Esophagus squamous epithelium (tissue), 5 donors: ENCODE measurements at regions not wholly inside any gene's neighbourhood (a gene's known extent, or its start where the extent isn't known, plus 50 kb on each side); places are given as distances from the start of the nearest gene placed in this dataset.

Source experiments
- DNase-seq: peaks from one replicate; lab custom pipeline; 2025; lab: John Stamatoyannopoulos, UW
- H3K27ac ChIP-seq, 4 donors: fragments of 200-600 bp; sonication (generic); one replicate each; pipeline ENCODE4 v1.5.1; 2016 to 2019; ENCODE audit warnings: mild to moderate bottlenecking in 1 of 4
- H3K27me3 ChIP-seq, 4 donors: fragments of 200-600 bp; sonication (generic); 1 replicate in 3 of 4; 2 replicates in 1 of 4; pipeline versions ENCODE4 v1.5.1 to v1.6.0; 2017 to 2021; ENCODE audit warnings: antibody characterized with exemption in 1 of 4
- H3K36me3 ChIP-seq, 3 donors: fragments of 200-600 bp; sonication (generic); one replicate each; pipeline ENCODE4 v1.5.1; 2016 to 2019
- H3K4me1 ChIP-seq, 3 donors: fragments of 200-600 bp; sonication (generic); one replicate each; pipeline ENCODE4 v1.5.1; 2017 to 2019
- H3K4me3 ChIP-seq, 4 donors: fragments of 200-600 bp; sonication (generic); 1 replicate in 3 of 4; 2 replicates in 1 of 4; pipeline ENCODE4 v1.5.1; 2016 to 2019; ENCODE audit warnings: mild to moderate bottlenecking in 2 of 4, moderate library complexity in 1 of 4
- H3K9me3 ChIP-seq, 3 donors: fragments of 200-600 bp; sonication (generic); one replicate each; pipeline ENCODE4 v1.5.1; 2016 to 2019
- CTCF ChIP-seq, 6 experiments: fragments of 450-650 bp in 4 of 6; fragments of 200-600 bp in 2 of 6; sonication (generic) in 2 of 6; IDR thresholded peaks; one replicate each; pipeline ENCODE4 v1.5.1; 2016 to 2019; ENCODE audit warnings: antibody characterized with exemption in 6 of 6, mild to moderate bottlenecking in 4 of 6, moderate library complexity in 4 of 6
- POLR2A ChIP-seq, 4 donors: fragments of 450-650 bp; IDR thresholded peaks; one replicate each; pipeline ENCODE4 v1.6.1; 2017; ENCODE audit warnings: antibody characterized with exemption in 4 of 4, mild to moderate bottlenecking in 4 of 4, moderate library complexity in 3 of 4
- WGBS, 2 donors: methylation state at CpG; one replicate each; pipeline ENCODE4 v1.1.5; 2018; 5-methylcytosine and 5-hydroxymethylcytosine counted together
- intact Hi-C: fragments of 100-400 bp; cut with DNase I; formaldehyde crosslinking; loops from one replicate; pipeline ENCODE4 v1.15.0; 2022
- donor health status: DM: yes; HTN: yes; CAD: no.

GRCh38 chr10:23558361-23558799, 119.5 kb downstream of the OTUD1 start:
- Histone ChIP-seq H3K36me3 (no peaks in the 10 kb centered on the region), H3K4me1 (peaks cover 0 to 24% (median 22%) of the 10 kb centered on the region in 3 donors), H3K9me3 (peaks cover 0 to 10% (median 0%) of the 10 kb centered on the region in 3 donors), H3K27me3 (peaks cover 0 to 3% (median 0%) of the 10 kb centered on the region in 4 donors), H3K27ac (peak overlapping the region; percentile 47 to 79 (median 59)), H3K4me3 (peak overlapping the region in 1 of 4 donors; percentile 43)
- TF ChIP-seq CTCF (IDR thresholded peaks at IDR 0.05) (no peak), POLR2A (IDR thresholded peaks at IDR 0.05) (no peak)
- intact Hi-C loops: no loop called here
- WGBS, 2 donors: 25 to 33% methylated on average over 6 of the region's 6 CpGs
- DNase-seq: no peak

- Histone ChIP-seq H3K36me3 (no peaks in the 10 kb centered on the region), H3K4me1 (peaks cover 0 to 5% (median 0%) of the 10 kb centered on the region in 3 donors), H3K9me3 (peaks cover 0 to 27% (median 17%) of the 10 kb centered on the region in 3 donors), H3K4me3 (no peak overlapping the region), H3K27me3 (no peaks in the 10 kb centered on the region), H3K27ac (no peak overlapping the region)
- TF ChIP-seq POLR2A (IDR thresholded peaks at IDR 0.05): no peak
- DNase-seq: no peak
- intact Hi-C loops: no loop called here
- WGBS, 2 donors: 33 to 55% methylated on average over 3 of the region's 3 CpGs
Measured at GRCh38 chr10:23568996-23569395, 130.1 kb downstream of the OTUD1 start.

- Histone ChIP-seq H3K9me3 (peaks cover 0 to 17% (median 16%) of the 10 kb centered on the region in 3 donors), H3K36me3 (no peaks in the 10 kb centered on the region), H3K27me3 (no peaks in the 10 kb centered on the region), H3K27ac (no peak overlapping the region), H3K4me3 (no peak overlapping the region), H3K4me1 (peaks cover 0 to 5% (median 0%) of the 10 kb centered on the region in 3 donors)
- no peak for TF ChIP-seq POLR2A (IDR thresholded peaks at IDR 0.05)
- TF ChIP-seq CTCF (IDR thresholded peaks at IDR 0.05): no peak
- no peak for DNase-seq
- intact Hi-C loops: no loop called here
Measured at GRCh38 chr10:23571884-23572283, 133.0 kb downstream of the OTUD1 start.

GRCh38 chr10:23581906-23582450, 143.1 kb downstream of the OTUD1 start:
- no peak for DNase-seq
- H3K4me1 ChIP-seq: no peaks in the 10 kb centered on the region
- no peak overlapping the region for H3K4me3 ChIP-seq
- H3K27ac ChIP-seq: no peak overlapping the region
- 85 to 100% methylated on average over 2 of the region's 2 CpGs for WGBS, 2 donors
- H3K9me3 ChIP-seq: no peaks in the 10 kb centered on the region
- H3K36me3 ChIP-seq: no peaks in the 10 kb centered on the region
- TF ChIP-seq POLR2A (IDR thresholded peaks at IDR 0.05) (no peak), CTCF (IDR thresholded peaks at IDR 0.05) (no peak)
- intact Hi-C loops: no loop called here
- H3K27me3 ChIP-seq: no peaks in the 10 kb centered on the region

- no peaks in the 10 kb centered on the region for H3K36me3 ChIP-seq
- H3K4me3 ChIP-seq: no peak overlapping the region
- intact Hi-C loops: no loop called here
- DNase-seq: no peak
- 94 to 100% methylated on average over 2 of the region's 2 CpGs for WGBS, 2 donors
- H3K27ac ChIP-seq: no peak overlapping the region
- H3K9me3 ChIP-seq: peaks cover 0 to 7% (median 0%) of the 10 kb centered on the region in 3 donors
- no peaks in the 10 kb centered on the region for H3K4me1 ChIP-seq
- H3K27me3 ChIP-seq: no peaks in the 10 kb centered on the region
- TF ChIP-seq POLR2A (IDR thresholded peaks at IDR 0.05): no peak
- no peak for TF ChIP-seq CTCF (IDR thresholded peaks at IDR 0.05)
Measured at GRCh38 chr10:23584396-23584795, 145.5 kb downstream of the OTUD1 start.
